ENCODE measurements at regions not wholly inside any gene's neighbourhood (a gene's known extent, or its start where the extent isn't known, plus 50 kb on each side); places are given as distances from the start of the nearest gene placed in this dataset.

- DNase-seq (ENCODE audit: low spot score) = peak; percentile 32
Observed at GRCh38 chr16:85309656-85310587, 197.7 kb upstream of the CIBAR2 start.

GRCh38 chr16:85310868-85311585 is 198.8 kb upstream of the CIBAR2 start:
- DNase-seq (ENCODE audit: low spot score) = no peak

- DNase-seq (ENCODE audit: low spot score) = no peak
Observed at GRCh38 chr16:85311741-85312140, 199.5 kb upstream of the CIBAR2 start.

GRCh38 chr16:85312174-85312573 is 199.9 kb upstream of the CIBAR2 start:
- DNase-seq (ENCODE audit: low spot score) = no peak

- DNase-seq (ENCODE audit: low spot score) = no peak
Observed at GRCh38 chr16:85312642-85313525, 200.6 kb upstream of the CIBAR2 start.

- no peak for DNase-seq (ENCODE audit: low spot score)
Observed at GRCh38 chr16:85313526-85314301, 201.4 kb upstream of the CIBAR2 start.

GRCh38 chr16:85314512-85314971 is 202.3 kb upstream of the CIBAR2 start:
- DNase-seq (ENCODE audit: low spot score) = no peak

GRCh38 chr16:85315866-85316265 is 203.6 kb upstream of the CIBAR2 start:
- no peak for DNase-seq (ENCODE audit: low spot score)

- peak; percentile 77 for DNase-seq (ENCODE audit: low spot score)
Observed at GRCh38 chr16:85316321-85316919, 204.1 kb upstream of the CIBAR2 start.

GRCh38 chr16:85316944-85317343 is 204.7 kb upstream of the CIBAR2 start:
- DNase-seq (ENCODE audit: low spot score) = no peak

GRCh38 chr16:85317704-85318103 is 205.4 kb upstream of the CIBAR2 start:
- DNase-seq (ENCODE audit: low spot score) = no peak

GRCh38 chr16:85319208-85319983 is 207.1 kb upstream of the CIBAR2 start:
- DNase-seq (ENCODE audit: low spot score) = no peak

GRCh38 chr16:85319984-85320440 is 207.7 kb upstream of the CIBAR2 start:
- DNase-seq (ENCODE audit: low spot score) = no peak

GRCh38 chr16:85320677-85321385 is 208.6 kb upstream of the CIBAR2 start:
- no peak for DNase-seq (ENCODE audit: low spot score)

- no peak for DNase-seq (ENCODE audit: low spot score)
Observed at GRCh38 chr16:85321509-85322271, 209.4 kb upstream of the CIBAR2 start.

GRCh38 chr16:85323230-85323960 is 211.1 kb upstream of the CIBAR2 start:
- DNase-seq (ENCODE audit: low spot score) = no peak

GRCh38 chr16:85323961-85324253 is 211.6 kb upstream of the CIBAR2 start:
- no peak for DNase-seq (ENCODE audit: low spot score)

GRCh38 chr16:85324488-85324887 is 212.2 kb upstream of the CIBAR2 start:
- no peak for DNase-seq (ENCODE audit: low spot score)
